HFF-Myc (cell line): ENCODE measurements at regions not wholly inside any gene's neighbourhood (a gene's known extent, or its start where the extent isn't known, plus 50 kb on each side); places are given as distances from the start of the nearest gene placed in this dataset.

Source experiments
- DNase-seq: peaks from one replicate; pipeline ENCODE4 v3.0.0-alpha.2; 2011; ENCODE audit warnings: low read depth; ENCODE audit errors: extremely low read depth
- H3K4me3 ChIP-seq: replicated peaks from 2 replicates; pipeline ENCODE4 v1.5.1; 2011; ENCODE audit warnings: low read depth, mild to moderate bottlenecking, control low read depth, low read length
- CTCF ChIP-seq: IDR thresholded peaks from 2 replicates; pipeline ENCODE4 v1.5.1; 2012; ENCODE audit warnings: mild to moderate bottlenecking, low read depth, low read length, control low read depth; ENCODE audit errors: missing control alignments

- no peak for DNase-seq
- TF ChIP-seq CTCF = no peak
- H3K4me3 ChIP-seq = no peak overlapping the region
Measured at GRCh38 chrX:114365065-114365834, 218.6 kb upstream of the HTR2C start.

GRCh38 chrX:114372937-114373336 lies 210.9 kb upstream of the HTR2C start:
- no peak for DNase-seq
- no peak for TF ChIP-seq CTCF

GRCh38 chrX:114390251-114390796 lies 193.6 kb upstream of the HTR2C start:
- no peak for DNase-seq
- TF ChIP-seq CTCF = no peak

More at GRCh38 chrX:114372937-114373336, 210.9 kb upstream of the HTR2C start:
- H3K4me3 ChIP-seq = no peak overlapping the region

More at GRCh38 chrX:114390251-114390796, 193.6 kb upstream of the HTR2C start:
- no peak overlapping the region for H3K4me3 ChIP-seq
